DND-41 (cell line): ENCODE measurements at regions not wholly inside any gene's neighbourhood (a gene's known extent, or its start where the extent isn't known, plus 50 kb on each side); places are given as distances from the start of the nearest gene placed in this dataset.

Experiments used
- CTCF ChIP-seq: IDR thresholded peaks from 2 replicates; pipeline ENCODE4 v1.5.1; 2012; ENCODE audit warnings: borderline replicate concordance, low read length, moderate library complexity, mild to moderate bottlenecking; ENCODE audit not compliant: poor library complexity, severe bottlenecking; ENCODE audit errors: extremely low read depth
- EZH2 ChIP-seq: IDR thresholded peaks from 3 replicates; pipeline ENCODE4 v1.6.1; 2012; ENCODE audit warnings: borderline replicate concordance, low read depth, mild to moderate bottlenecking, moderate library complexity, low read length, inconsistent platforms; ENCODE audit not compliant: severe bottlenecking

GRCh38 chr2:195124391-195125079 is 532.5 kb upstream of the SLC39A10 start:
- TF ChIP-seq CTCF, result no peak
- TF ChIP-seq EZH2, result no peak
